BLaER1 (cell line): ENCODE measurements at regions not wholly inside any gene's neighbourhood (a gene's known extent, or its start where the extent isn't known, plus 50 kb on each side); places are given as distances from the start of the nearest gene placed in this dataset.

Source experiments
- H3K27ac ChIP-seq: shearing (Covaris generic); formaldehyde crosslinking; 2 replicates; pipeline ENCODE4 v1.8.1; 2022
- H3K27me3 ChIP-seq: shearing (Covaris generic); formaldehyde crosslinking; 2 replicates; pipeline ENCODE4 v1.8.1; 2022
- H3K36me3 ChIP-seq: shearing (Covaris generic); formaldehyde crosslinking; 2 replicates; pipeline ENCODE4 v1.8.1; 2022
- H3K4me1 ChIP-seq: shearing (Covaris generic); formaldehyde crosslinking; 2 replicates; pipeline ENCODE4 v1.8.1; 2022
- H3K4me2 ChIP-seq: shearing (Covaris generic); formaldehyde crosslinking; 2 replicates; pipeline ENCODE4 v1.8.1; 2022
- H3K4me3 ChIP-seq: shearing (Covaris generic); formaldehyde crosslinking; 2 replicates; pipeline ENCODE4 v1.8.1; 2022
- H3K9ac ChIP-seq: shearing (Covaris generic); formaldehyde crosslinking; 2 replicates; pipeline ENCODE4 v1.8.1; 2022
- H3K9me3 ChIP-seq: shearing (Covaris generic); formaldehyde crosslinking; 2 replicates; pipeline ENCODE4 v1.8.1; 2022
- H4K20me1 ChIP-seq: shearing (Covaris generic); formaldehyde crosslinking; 2 replicates; pipeline ENCODE4 v1.8.1; 2022
- Cebpa-rat ChIP-seq: shearing (Covaris generic); IDR thresholded peaks from 2 replicates; pipeline ENCODE4 v1.8.1; 2022

DNA sequence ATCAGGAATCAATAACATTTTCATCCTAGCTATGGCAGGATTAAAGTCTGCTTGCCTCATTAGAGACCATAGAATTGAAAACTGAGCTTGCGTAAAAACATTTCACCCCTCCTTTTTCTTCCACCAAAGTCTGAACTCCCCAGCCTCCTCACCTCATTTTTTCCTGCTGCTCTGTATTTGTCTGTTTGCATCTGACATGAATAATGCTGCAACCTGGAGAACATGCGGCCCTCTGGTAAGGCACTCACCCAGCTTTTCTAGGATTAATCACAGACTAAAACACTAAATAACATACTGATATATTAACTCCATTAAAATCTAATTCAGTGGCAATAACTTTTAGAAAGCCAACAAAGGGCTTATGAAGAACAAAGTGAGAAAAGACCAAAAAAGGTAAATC lies 677.7 kb upstream of the NRSN1 start:
- H3K4me1 ChIP-seq: no peaks in the 10 kb centered on the region
- no peaks in the 10 kb centered on the region for H4K20me1 ChIP-seq
- no peak for TF ChIP-seq Cebpa-rat
- no peaks in the 10 kb centered on the region for H3K27me3 ChIP-seq
- no peaks in the 10 kb centered on the region for H3K36me3 ChIP-seq
- no peak overlapping the region for H3K4me2 ChIP-seq
- H3K27ac ChIP-seq: no peak overlapping the region
- no peak overlapping the region for H3K4me3 ChIP-seq
- no peaks in the 10 kb centered on the region for H3K9me3 ChIP-seq
- no peak overlapping the region for H3K9ac ChIP-seq

DNA sequence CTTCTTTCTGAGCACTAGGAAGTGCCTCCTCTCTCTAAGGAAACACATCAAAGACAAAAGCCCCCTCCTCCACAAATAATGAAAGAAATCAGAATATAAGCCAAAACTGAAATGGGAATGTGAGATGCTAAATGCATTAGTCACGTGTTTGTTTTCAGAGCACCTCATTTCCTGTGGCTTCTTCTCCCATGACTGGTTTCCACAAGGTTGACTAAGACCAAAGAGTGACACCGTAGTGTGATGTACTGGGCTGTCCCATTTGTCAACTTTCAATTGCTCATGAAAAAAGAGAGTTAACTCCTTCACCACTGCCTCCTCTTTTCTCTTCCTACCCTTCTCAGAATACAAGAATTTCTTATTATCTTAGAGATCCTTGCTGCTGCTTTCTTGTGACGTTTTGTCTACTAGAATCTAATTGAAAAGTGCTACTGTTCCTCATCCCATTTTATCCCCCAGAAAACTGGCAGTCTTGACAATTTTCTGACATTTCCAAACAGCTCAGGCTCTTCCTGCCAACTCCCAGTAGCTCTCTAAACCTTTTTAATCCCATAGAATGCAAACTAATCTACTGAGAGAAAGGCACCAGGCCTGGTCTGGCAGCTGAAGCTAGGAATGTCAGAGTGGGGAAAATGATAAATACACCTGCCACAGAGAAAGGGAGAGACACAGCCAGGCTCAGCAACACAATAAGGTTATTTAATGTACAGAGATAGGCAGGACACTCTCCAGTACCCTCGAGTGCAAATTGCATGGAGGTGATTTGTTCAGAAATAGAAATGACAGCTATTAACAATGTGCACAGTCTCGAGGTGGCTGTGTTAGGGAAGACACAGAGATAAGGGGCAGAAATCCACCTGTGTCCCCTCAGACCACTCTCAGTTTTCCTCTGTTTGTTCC lies 671.7 kb upstream of the NRSN1 start:
- H3K4me2 ChIP-seq: no peak overlapping the region
- no peak overlapping the region for H3K9ac ChIP-seq
- no peaks in the 10 kb centered on the region for H3K36me3 ChIP-seq
- no peaks in the 10 kb centered on the region for H3K9me3 ChIP-seq
- no peaks in the 10 kb centered on the region for H4K20me1 ChIP-seq
- no peak overlapping the region for H3K4me3 ChIP-seq
- no peaks in the 10 kb centered on the region for H3K4me1 ChIP-seq
- TF ChIP-seq Cebpa-rat: no peak
- H3K27me3 ChIP-seq: no peaks in the 10 kb centered on the region
- H3K27ac ChIP-seq: no peak overlapping the region

DNA sequence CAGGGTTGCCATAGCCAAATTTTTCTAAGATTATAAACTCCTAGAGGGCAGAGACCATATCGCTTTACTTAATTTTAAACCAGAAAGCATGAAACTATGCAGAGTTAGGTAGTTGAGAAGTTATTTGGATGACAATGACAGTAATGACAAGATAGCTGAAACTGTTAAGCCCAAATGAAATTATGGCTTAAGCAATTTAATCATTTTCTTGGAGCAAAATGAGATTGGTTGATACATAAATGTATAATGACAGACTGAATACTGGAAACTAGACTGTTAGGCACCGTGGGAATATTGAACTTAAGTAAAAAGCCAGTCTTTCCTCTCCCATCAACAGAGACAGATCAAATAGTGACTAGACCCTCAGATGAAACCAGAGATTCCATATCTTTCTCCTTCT lies 670.3 kb upstream of the NRSN1 start:
- Histone ChIP-seq H3K4me1 (no peaks in the 10 kb centered on the region), H3K4me3 (no peak overlapping the region), H3K27ac (no peak overlapping the region), H4K20me1 (no peaks in the 10 kb centered on the region), H3K9me3 (no peaks in the 10 kb centered on the region), H3K36me3 (no peaks in the 10 kb centered on the region), H3K9ac (no peak overlapping the region), H3K4me2 (no peak overlapping the region), H3K27me3 (no peaks in the 10 kb centered on the region)
- no peak for TF ChIP-seq Cebpa-rat

DNA sequence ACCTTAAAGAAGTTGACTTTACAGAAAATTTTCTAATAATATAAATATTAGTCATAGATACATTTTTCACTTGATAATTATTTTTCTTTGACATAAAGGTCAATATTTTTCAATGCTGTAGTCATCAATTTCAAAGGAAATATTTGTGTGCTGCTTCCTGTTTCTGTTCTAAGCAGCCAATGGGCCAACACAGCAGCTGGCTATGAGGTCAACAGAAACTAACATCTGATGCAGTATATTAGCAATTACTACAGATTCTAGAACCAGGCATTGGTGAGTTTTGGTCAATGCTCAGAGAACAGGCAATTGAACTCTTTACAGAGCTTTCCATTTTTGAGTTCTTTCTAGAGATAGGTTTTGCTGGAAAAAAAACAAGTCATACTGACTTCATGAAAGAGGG lies 669.6 kb upstream of the NRSN1 start:
- Histone ChIP-seq H4K20me1 (no peaks in the 10 kb centered on the region), H3K9me3 (no peaks in the 10 kb centered on the region), H3K4me2 (no peak overlapping the region), H3K4me3 (no peak overlapping the region), H3K4me1 (no peaks in the 10 kb centered on the region), H3K27ac (no peak overlapping the region), H3K9ac (no peak overlapping the region), H3K27me3 (no peaks in the 10 kb centered on the region), H3K36me3 (no peaks in the 10 kb centered on the region)
- no peak for TF ChIP-seq Cebpa-rat

DNA sequence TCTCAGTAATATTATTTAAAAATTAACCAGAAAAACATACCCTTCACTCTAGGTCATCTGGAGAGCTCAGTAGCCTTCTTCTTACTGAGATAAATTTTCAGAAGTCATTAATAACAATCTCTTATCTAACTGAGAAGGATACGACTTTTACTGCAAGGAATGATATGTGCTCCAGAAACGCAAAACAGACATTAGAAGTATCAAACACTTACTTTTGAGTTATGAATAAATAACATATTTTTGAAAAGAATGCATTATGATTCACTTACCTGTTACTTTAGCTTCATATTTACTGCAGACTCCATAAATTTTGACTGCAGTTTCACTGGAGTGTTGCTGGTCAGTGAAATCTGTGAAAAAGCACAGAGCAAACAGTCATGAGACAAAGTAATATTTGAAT lies 668.7 kb upstream of the NRSN1 start:
- H3K27ac ChIP-seq: no peak overlapping the region
- no peaks in the 10 kb centered on the region for H3K27me3 ChIP-seq
- no peaks in the 10 kb centered on the region for H3K9me3 ChIP-seq
- H3K4me2 ChIP-seq: no peak overlapping the region
- H3K4me3 ChIP-seq: no peak overlapping the region
- no peaks in the 10 kb centered on the region for H3K36me3 ChIP-seq
- H3K4me1 ChIP-seq: no peaks in the 10 kb centered on the region
- H3K9ac ChIP-seq: no peak overlapping the region
- TF ChIP-seq Cebpa-rat: no peak
- no peaks in the 10 kb centered on the region for H4K20me1 ChIP-seq

DNA sequence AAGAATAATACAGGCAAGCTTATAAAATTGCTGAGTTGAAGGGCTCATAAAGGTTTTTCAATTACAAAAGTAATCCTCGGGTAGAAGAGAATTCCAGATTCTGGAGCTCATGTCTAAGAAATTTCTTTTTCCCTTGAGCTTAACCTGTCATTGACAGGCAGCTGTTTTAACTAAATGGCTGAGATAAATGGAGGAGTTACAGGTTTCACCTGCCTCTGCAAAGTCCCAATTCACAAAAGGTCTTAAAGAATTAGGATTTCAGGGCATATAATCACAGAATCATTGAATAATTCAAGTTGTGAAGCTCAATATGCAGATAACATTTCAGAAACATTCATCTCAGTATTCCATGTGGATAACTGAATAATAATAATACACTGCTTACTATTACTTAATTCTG lies 660.1 kb upstream of the NRSN1 start:
- Histone ChIP-seq H3K36me3 (no peaks in the 10 kb centered on the region), H3K27ac (no peak overlapping the region), H3K4me2 (no peak overlapping the region), H3K9ac (no peak overlapping the region), H4K20me1 (no peaks in the 10 kb centered on the region), H3K27me3 (no peaks in the 10 kb centered on the region), H3K4me3 (no peak overlapping the region), H3K4me1 (no peaks in the 10 kb centered on the region), H3K9me3 (no peaks in the 10 kb centered on the region)
- no peak for TF ChIP-seq Cebpa-rat

DNA sequence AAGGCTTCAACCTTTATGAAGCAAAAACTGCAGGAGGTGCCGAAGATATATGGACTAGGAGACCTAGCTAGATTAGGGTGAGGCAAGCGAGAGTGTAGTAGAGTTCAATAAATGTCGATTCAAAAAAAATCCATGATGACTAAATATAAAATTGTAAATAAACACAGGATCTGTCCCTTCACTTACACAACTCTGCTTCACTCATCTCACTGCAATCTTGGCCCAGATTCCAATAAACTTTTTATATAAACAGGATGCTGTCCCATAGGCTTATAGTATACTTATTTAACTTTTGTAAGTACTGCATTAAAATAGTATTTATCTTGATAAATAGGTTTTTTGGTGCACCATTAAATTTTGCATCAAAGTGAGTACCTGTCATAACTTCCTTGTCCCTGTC lies 648.4 kb upstream of the NRSN1 start:
- H3K36me3 ChIP-seq: no peaks in the 10 kb centered on the region
- H3K27ac ChIP-seq: no peak overlapping the region
- no peaks in the 10 kb centered on the region for H3K4me1 ChIP-seq
- no peak overlapping the region for H3K4me3 ChIP-seq
- no peaks in the 10 kb centered on the region for H3K27me3 ChIP-seq
- H4K20me1 ChIP-seq: no peaks in the 10 kb centered on the region
- H3K9me3 ChIP-seq: no peaks in the 10 kb centered on the region
- no peak overlapping the region for H3K9ac ChIP-seq
- H3K4me2 ChIP-seq: no peak overlapping the region
- TF ChIP-seq Cebpa-rat: no peak

DNA sequence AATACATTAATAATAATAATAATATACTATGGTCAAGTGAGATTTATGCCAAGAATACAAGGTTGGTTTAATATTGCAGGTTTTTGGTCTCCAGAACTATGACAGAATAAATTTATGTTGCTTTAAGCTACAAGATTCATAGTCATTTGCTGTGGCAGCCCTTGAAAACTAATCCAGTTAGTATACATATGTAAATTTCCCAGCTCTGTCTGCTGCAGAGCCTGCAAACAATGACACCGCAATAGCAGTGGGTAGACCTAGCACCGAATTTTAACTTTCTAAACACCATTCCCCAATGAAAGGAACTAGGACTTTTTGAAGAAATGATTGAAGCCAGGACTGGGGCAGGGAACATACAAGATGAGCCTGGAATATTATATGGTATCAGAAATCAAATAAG lies 647.7 kb upstream of the NRSN1 start:
- Histone ChIP-seq H3K4me3 (no peak overlapping the region), H3K36me3 (no peaks in the 10 kb centered on the region), H3K4me1 (no peaks in the 10 kb centered on the region), H3K4me2 (no peak overlapping the region), H3K9ac (no peak overlapping the region), H3K9me3 (no peaks in the 10 kb centered on the region), H4K20me1 (no peaks in the 10 kb centered on the region), H3K27me3 (no peaks in the 10 kb centered on the region), H3K27ac (no peak overlapping the region)
- no peak for TF ChIP-seq Cebpa-rat

DNA sequence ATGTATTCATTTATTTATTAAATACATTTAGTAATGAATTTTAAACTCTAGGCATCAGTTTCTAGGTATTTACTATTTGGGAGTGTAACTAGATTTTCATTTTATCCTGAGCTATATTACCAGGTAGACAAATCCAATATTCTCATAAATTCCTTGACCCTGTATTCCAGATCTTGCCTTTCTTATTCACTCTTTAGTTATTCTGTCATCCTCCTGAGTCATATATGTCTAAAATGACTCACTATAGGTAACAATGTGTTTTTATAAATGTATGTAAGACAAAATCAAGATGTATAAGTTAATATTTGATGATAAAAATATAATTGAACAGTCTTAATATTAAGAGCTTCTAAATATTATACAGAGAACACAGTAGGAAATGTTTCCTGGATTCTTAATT lies 642.1 kb upstream of the NRSN1 start:
- no peak overlapping the region for H3K4me3 ChIP-seq

DNA sequence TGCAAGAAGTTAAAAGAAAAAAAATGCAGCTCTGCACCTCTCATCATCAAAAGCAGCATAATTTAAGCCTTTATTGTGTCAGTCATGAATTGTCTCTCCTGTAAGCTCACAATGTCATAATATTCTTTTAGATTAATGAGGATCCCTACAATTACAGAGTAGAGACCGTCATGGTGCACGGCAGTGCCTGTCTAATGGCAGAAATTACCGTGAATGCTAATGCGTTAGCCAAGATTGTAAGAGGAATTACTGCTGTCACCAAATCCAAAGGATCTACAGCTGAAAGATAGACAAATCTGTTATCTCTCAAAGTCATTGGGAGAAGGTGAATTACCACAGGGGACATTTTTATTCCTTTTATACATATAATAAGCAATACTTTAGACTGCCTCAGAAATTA lies 631.6 kb upstream of the NRSN1 start:
- H3K36me3 ChIP-seq: no peaks in the 10 kb centered on the region
- TF ChIP-seq Cebpa-rat: no peak
- no peak overlapping the region for H3K4me3 ChIP-seq
- no peak overlapping the region for H3K9ac ChIP-seq
- no peaks in the 10 kb centered on the region for H4K20me1 ChIP-seq
- no peak overlapping the region for H3K27ac ChIP-seq
- H3K4me1 ChIP-seq: peaks cover 11% of the 10 kb centered on the region
- no peaks in the 10 kb centered on the region for H3K9me3 ChIP-seq
- no peaks in the 10 kb centered on the region for H3K27me3 ChIP-seq
- no peak overlapping the region for H3K4me2 ChIP-seq

More for the DNA sequence above, 642.1 kb upstream of the NRSN1 start:
- no peaks in the 10 kb centered on the region for H3K27me3 ChIP-seq
- H3K36me3 ChIP-seq: no peaks in the 10 kb centered on the region
- no peak overlapping the region for H3K9ac ChIP-seq
- H4K20me1 ChIP-seq: no peaks in the 10 kb centered on the region
- H3K4me2 ChIP-seq: no peak overlapping the region
- H3K9me3 ChIP-seq: no peaks in the 10 kb centered on the region
- no peak for TF ChIP-seq Cebpa-rat
- H3K27ac ChIP-seq: no peak overlapping the region
- H3K4me1 ChIP-seq: no peaks in the 10 kb centered on the region
